GM23338 (cell line): ENCODE measurements at regions not wholly inside any gene's neighbourhood (a gene's known extent, or its start where the extent isn't known, plus 50 kb on each side); places are given as distances from the start of the nearest gene placed in this dataset.

Experiments used
- ATAC-seq: fragments of 200-7000 bp; cut with Tn5 transposase; 3 replicates; pipeline ENCODE4 v1.9.1; 2020
- DNase-seq: peaks from one replicate; pipeline ENCODE4 v3.0.0-alpha.2; 2015; ENCODE audit warnings: low spot score
- H2AFZ ChIP-seq: fragments of 200-600 bp; sonication (generic); 2 replicates; pipeline ENCODE4 v1.8.0; 2016; ENCODE audit warnings: antibody characterized with exemption, mild to moderate bottlenecking, moderate library complexity
- H3F3A ChIP-seq: fragments of 200-600 bp; sonication (generic); replicated peaks from 2 replicates; pipeline ENCODE4 v1.8.0; 2017; ENCODE audit warnings: antibody characterized with exemption, mixed run types, low read depth
- H3K27ac ChIP-seq: fragments of 200-600 bp; sonication (generic); 2 replicates; pipeline ENCODE4 v1.6.1; 2016; ENCODE audit warnings: low read depth
- H3K27me3 ChIP-seq: fragments of 200-600 bp; sonication (generic); 2 replicates; pipeline ENCODE4 v1.8.0; 2016; ENCODE audit warnings: mild to moderate bottlenecking, mixed run types, moderate library complexity; ENCODE audit not compliant: insufficient read depth
- H3K36me3 ChIP-seq: fragments of 200-600 bp; sonication (generic); 2 replicates; pipeline ENCODE4 v1.8.0; 2016; ENCODE audit warnings: mild to moderate bottlenecking; ENCODE audit not compliant: insufficient read depth
- H3K4me1 ChIP-seq: fragments of 200-600 bp; sonication (generic); 2 replicates; pipeline ENCODE4 v1.8.0; 2016; ENCODE audit warnings: mild to moderate bottlenecking, moderate library complexity; ENCODE audit not compliant: insufficient read depth
- H3K4me2 ChIP-seq: fragments of 200-600 bp; sonication (generic); 2 replicates; pipeline ENCODE4 v1.7.1; 2017; ENCODE audit warnings: mixed run types
- H3K4me3 ChIP-seq: fragments of 200-600 bp; sonication (generic); 2 replicates; pipeline ENCODE4 v1.6.1; 2016; ENCODE audit warnings: mixed run types
- H3K79me2 ChIP-seq: fragments of 200-600 bp; sonication (generic); replicated peaks from 2 replicates; pipeline ENCODE4 v1.8.0; 2017; ENCODE audit warnings: mild to moderate bottlenecking; ENCODE audit not compliant: insufficient read depth
- H3K9me2 ChIP-seq: fragments of 200-600 bp; sonication (generic); 2 replicates; pipeline ENCODE4 v1.8.0; 2017; ENCODE audit not compliant: insufficient read depth
- H4K20me1 ChIP-seq: fragments of 200-600 bp; sonication (generic); replicated peaks from 2 replicates; pipeline ENCODE4 v1.8.0; 2017; ENCODE audit warnings: mild to moderate bottlenecking; ENCODE audit not compliant: insufficient read depth
- H3K27ac Mint-ChIP-seq: 2 replicates; pipeline ENCODE4 v1.8.0; 2020; ENCODE audit warnings: inconsistent platforms, mild to moderate bottlenecking, moderate library complexity, mixed read lengths
- H3K27me3 Mint-ChIP-seq: 3 replicates; pipeline ENCODE4 v1.8.0; 2022; ENCODE audit warnings: low read depth, mild to moderate bottlenecking, moderate library complexity, mixed read lengths, inconsistent platforms; ENCODE audit not compliant: insufficient read depth, poor library complexity
- H3K36me3 Mint-ChIP-seq: 3 replicates; pipeline ENCODE4 v1.8.0; 2021; ENCODE audit warnings: low read depth, mild to moderate bottlenecking, inconsistent platforms, moderate library complexity, mixed read lengths
- H3K4me1 Mint-ChIP-seq: 3 replicates; pipeline ENCODE4 v1.8.0; 2020; ENCODE audit warnings: mild to moderate bottlenecking, inconsistent platforms, mixed read lengths
- H3K4me3 Mint-ChIP-seq: 3 replicates; pipeline ENCODE4 v1.8.0; 2021; ENCODE audit warnings: moderate library complexity, mild to moderate bottlenecking, inconsistent platforms, mixed read lengths
- H3K9me3 Mint-ChIP-seq: 3 replicates; pipeline ENCODE4 v1.8.0; 2020; ENCODE audit warnings: moderate library complexity, mild to moderate bottlenecking, inconsistent platforms, mixed read lengths
- CREB1 ChIP-seq: fragments of 250-450 bp; sonication (Bioruptor Pico); IDR thresholded peaks from 2 replicates; pipeline ENCODE4 v1.5.0; 2020; ENCODE audit warnings: low read depth, mild to moderate bottlenecking, moderate library complexity
- ETS1 ChIP-seq: IDR thresholded peaks from 2 replicates; pipeline ENCODE4 v1.6.1; 2016; ENCODE audit warnings: antibody characterized with exemption
- EZH2phosphoT487 ChIP-seq: fragments of 200-600 bp; sonication (generic); IDR thresholded peaks from one replicate; pipeline ENCODE4 v1.8.1; 2018; ENCODE audit warnings: antibody characterized with exemption; ENCODE audit not compliant: unreplicated experiment
- JUNB ChIP-seq: IDR thresholded peaks from one replicate; pipeline ENCODE4 v1.6.1; 2016; ENCODE audit warnings: antibody characterized with exemption; ENCODE audit not compliant: unreplicated experiment
- NANOG ChIP-seq: IDR thresholded peaks from 2 replicates; pipeline ENCODE4 v1.6.1; 2016; ENCODE audit warnings: antibody characterized with exemption, borderline replicate concordance
- REST ChIP-seq: IDR thresholded peaks from one replicate; pipeline ENCODE4 v1.6.1; 2018; ENCODE audit warnings: antibody characterized with exemption; ENCODE audit not compliant: unreplicated experiment
- STAT1 ChIP-seq: IDR thresholded peaks from one replicate; pipeline ENCODE4 v1.6.1; 2016; ENCODE audit warnings: antibody characterized with exemption; ENCODE audit not compliant: unreplicated experiment
- ZNF114 ChIP-seq: fragments of 250-450 bp; sonication (Bioruptor Pico); IDR thresholded peaks from 2 replicates; pipeline ENCODE4 v1.5.0; 2020; ENCODE audit warnings: mild to moderate bottlenecking, moderate library complexity
- ZNF331 ChIP-seq: fragments of 250-450 bp; sonication (Bioruptor Pico); IDR thresholded peaks from 2 replicates; pipeline ENCODE4 v1.5.0; 2020; ENCODE audit warnings: low read depth, mild to moderate bottlenecking, moderate library complexity
- TF ChIP-seq, protein P1 (sequence below): fragments of 250-450 bp; sonication (Bioruptor Pico); IDR thresholded peaks from 2 replicates; pipeline ENCODE4 v1.5.0; 2020; ENCODE audit warnings: mild to moderate bottlenecking, moderate library complexity

GRCh38 chr10:23613900-23614299 lies 175.0 kb downstream of the OTUD1 start:
- H3K4me1 Mint-ChIP-seq, result peaks cover 6% of the 10 kb centered on the region; the same call in 1 of the 3 replicates
- Histone ChIP-seq H3K79me2 (no peaks in the 10 kb centered on the region), H3K27ac (no peak overlapping the region), H3F3A (no peaks in the 10 kb centered on the region), H3K4me2 (no peak overlapping the region), H4K20me1 (no peaks in the 10 kb centered on the region), H3K27me3 (no peaks in the 10 kb centered on the region), H3K36me3 (no peaks in the 10 kb centered on the region), H3K9me2 (0 out of 2 replicates have a peak, but pooled peaks cover 6% of the 10 kb centered on the region), H2AFZ (no peak overlapping the region), H3K4me1 (peaks cover 4% of the 10 kb centered on the region; the same call in 1 of the 2 replicates), H3K4me3 (no peak overlapping the region)
- TF ChIP-seq ZNF331 (CRISPR knock-in tag), result no peak
- no peak for TF ChIP-seq ETS1
- no peak for TF ChIP-seq STAT1
- TF ChIP-seq JUNB, result no peak
- no peak for TF ChIP-seq NANOG
- no peak for TF ChIP-seq CREB1
- H3K9me3 Mint-ChIP-seq, result no peaks in the 10 kb centered on the region; the same call in 2 of the 3 replicates
- no peak overlapping the region for H3K4me3 Mint-ChIP-seq
- H3K27ac Mint-ChIP-seq, result no peak overlapping the region
- no peak for DNase-seq
- H3K36me3 Mint-ChIP-seq, result no peaks in the 10 kb centered on the region
- no peaks in the 10 kb centered on the region for H3K27me3 Mint-ChIP-seq
- no peak for ATAC-seq

DNA sequence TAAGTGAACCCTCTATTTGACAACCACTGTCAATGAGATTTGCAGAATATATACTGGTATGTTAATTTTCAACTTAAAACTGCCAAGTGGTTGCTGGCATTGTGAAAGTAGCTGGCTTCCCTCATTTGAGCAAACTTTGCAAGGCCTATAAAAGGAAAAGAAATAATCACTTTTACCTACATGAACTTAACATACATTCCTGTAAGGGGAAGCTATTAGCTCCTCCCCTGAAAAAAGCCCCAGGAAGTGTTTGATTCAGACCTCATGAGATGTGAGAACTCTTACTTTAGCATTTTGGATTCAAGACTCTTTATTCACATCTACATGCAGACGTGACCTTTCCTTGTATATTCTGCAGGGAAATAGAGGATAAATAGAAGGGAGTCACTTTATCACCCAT lies 175.6 kb downstream of the OTUD1 start:
- H3K27ac ChIP-seq, result no peak overlapping the region
- no peaks in the 10 kb centered on the region for H4K20me1 ChIP-seq
- no peak overlapping the region for H3K4me2 ChIP-seq
- H3F3A ChIP-seq, result no peaks in the 10 kb centered on the region
- no peak overlapping the region for H2AFZ ChIP-seq
- peaks cover 6% of the 10 kb centered on the region; the same call in 1 of the 3 replicates for H3K4me1 Mint-ChIP-seq
- no peaks in the 10 kb centered on the region for H3K36me3 ChIP-seq
- DNase-seq (no peak), ATAC-seq (no peak)
- H3K4me3 ChIP-seq, result no peak overlapping the region
- H3K27me3 Mint-ChIP-seq, result no peaks in the 10 kb centered on the region
- 0 out of 2 replicates have a peak, but pooled peaks cover 6% of the 10 kb centered on the region for H3K9me2 ChIP-seq
- no peaks in the 10 kb centered on the region for H3K27me3 ChIP-seq
- H3K4me3 Mint-ChIP-seq, result no peak overlapping the region
- no peak overlapping the region for H3K27ac Mint-ChIP-seq
- H3K4me1 ChIP-seq, result peaks cover 4% of the 10 kb centered on the region; the same call in 1 of the 2 replicates
- H3K79me2 ChIP-seq, result no peaks in the 10 kb centered on the region
- H3K36me3 Mint-ChIP-seq, result no peaks in the 10 kb centered on the region
- no peaks in the 10 kb centered on the region; the same call in 2 of the 3 replicates for H3K9me3 Mint-ChIP-seq
- TF ChIP-seq REST (no peak), EZH2phosphoT487 (no peak), ETS1 (no peak), ZNF331 (CRISPR knock-in tag) (no peak), JUNB (no peak), ZNF114 (no peak), STAT1 (no peak), NANOG (no peak)
- TF ChIP-seq, protein P1, sequence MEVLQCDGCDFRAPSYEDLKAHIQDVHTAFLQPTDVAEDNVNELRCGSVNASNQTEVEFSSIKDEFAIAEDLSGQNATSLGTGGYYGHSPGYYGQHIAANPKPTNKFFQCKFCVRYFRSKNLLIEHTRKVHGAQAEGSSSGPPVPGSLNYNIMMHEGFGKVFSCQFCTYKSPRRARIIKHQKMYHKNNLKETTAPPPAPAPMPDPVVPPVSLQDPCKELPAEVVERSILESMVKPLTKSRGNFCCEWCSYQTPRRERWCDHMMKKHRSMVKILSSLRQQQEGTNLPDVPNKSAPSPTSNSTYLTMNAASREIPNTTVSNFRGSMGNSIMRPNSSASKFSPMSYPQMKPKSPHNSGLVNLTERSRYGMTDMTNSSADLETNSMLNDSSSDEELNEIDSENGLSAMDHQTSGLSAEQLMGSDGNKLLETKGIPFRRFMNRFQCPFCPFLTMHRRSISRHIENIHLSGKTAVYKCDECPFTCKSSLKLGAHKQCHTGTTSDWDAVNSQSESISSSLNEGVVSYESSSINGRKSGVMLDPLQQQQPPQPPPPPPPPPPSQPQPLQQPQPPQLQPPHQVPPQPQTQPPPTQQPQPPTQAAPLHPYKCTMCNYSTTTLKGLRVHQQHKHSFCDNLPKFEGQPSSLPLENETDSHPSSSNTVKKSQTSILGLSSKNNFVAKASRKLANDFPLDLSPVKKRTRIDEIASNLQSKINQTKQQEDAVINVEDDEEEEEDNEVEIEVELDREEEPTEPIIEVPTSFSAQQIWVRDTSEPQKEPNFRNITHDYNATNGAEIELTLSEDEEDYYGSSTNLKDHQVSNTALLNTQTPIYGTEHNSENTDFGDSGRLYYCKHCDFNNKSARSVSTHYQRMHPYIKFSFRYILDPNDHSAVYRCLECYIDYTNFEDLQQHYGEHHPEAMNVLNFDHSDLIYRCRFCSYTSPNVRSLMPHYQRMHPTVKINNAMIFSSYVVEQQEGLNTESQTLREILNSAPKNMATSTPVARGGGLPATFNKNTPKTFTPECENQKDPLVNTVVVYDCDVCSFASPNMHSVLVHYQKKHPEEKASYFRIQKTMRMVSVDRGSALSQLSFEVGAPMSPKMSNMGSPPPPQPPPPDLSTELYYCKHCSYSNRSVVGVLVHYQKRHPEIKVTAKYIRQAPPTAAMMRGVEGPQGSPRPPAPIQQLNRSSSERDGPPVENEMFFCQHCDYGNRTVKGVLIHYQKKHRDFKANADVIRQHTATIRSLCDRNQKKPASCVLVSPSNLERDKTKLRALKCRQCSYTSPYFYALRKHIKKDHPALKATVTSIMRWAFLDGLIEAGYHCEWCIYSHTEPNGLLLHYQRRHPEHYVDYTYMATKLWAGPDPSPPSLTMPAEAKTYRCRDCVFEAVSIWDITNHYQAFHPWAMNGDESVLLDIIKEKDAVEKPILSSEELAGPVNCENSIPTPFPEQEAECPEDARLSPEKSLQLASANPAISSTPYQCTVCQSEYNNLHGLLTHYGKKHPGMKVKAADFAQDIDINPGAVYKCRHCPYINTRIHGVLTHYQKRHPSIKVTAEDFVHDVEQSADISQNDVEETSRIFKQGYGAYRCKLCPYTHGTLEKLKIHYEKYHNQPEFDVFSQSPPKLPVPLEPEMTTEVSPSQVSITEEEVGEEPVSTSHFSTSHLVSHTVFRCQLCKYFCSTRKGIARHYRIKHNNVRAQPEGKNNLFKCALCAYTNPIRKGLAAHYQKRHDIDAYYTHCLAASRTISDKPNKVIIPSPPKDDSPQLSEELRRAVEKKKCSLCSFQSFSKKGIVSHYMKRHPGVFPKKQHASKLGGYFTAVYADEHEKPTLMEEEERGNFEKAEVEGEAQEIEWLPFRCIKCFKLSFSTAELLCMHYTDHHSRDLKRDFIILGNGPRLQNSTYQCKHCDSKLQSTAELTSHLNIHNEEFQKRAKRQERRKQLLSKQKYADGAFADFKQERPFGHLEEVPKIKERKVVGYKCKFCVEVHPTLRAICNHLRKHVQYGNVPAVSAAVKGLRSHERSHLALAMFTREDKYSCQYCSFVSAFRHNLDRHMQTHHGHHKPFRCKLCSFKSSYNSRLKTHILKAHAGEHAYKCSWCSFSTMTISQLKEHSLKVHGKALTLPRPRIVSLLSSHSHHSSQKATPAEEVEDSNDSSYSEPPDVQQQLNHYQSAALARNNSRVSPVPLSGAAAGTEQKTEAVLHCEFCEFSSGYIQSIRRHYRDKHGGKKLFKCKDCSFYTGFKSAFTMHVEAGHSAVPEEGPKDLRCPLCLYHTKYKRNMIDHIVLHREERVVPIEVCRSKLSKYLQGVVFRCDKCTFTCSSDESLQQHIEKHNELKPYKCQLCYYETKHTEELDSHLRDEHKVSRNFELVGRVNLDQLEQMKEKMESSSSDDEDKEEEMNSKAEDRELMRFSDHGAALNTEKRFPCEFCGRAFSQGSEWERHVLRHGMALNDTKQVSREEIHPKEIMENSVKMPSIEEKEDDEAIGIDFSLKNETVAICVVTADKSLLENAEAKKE (CRISPR knock-in tag), result no peak
